GM12878 (cell line): ENCODE measurements at regions not wholly inside any gene's neighbourhood (a gene's known extent, or its start where the extent isn't known, plus 50 kb on each side); places are given as distances from the start of the nearest gene placed in this dataset.

Experiments used
- ATAC-seq: fragments of 200-7000 bp; cut with Tn5 transposase; 3 replicates; pipeline ENCODE4 v1.9.1; 2020; ENCODE audit warnings: mild to moderate bottlenecking, moderate library complexity
- BruUV-seq: library from RNA; stranded (reverse); fragments of 400-500 nt; replicated peaks from 2 replicates; lab custom pipeline; 2021; lab: Mats Ljungman, UMichigan
- CTCF ChIA-PET: fragments of 300-600 bp; sonication (Branson Sonifier 250); formaldehyde crosslinking; extraction: SDS; loops from one replicate; lab custom pipeline; 2021; ENCODE audit warnings: inconsistent platforms; lab: Yijun Ruan, JAX
- POLR2A ChIA-PET: fragments of 350-600 bp; formaldehyde crosslinking; extraction: SDS; loops from one replicate; lab custom pipeline; 2021; ENCODE audit warnings: inconsistent platforms; lab: Charles Lee
- RAD21 ChIA-PET: fragments of 300-600 bp; sonication (Branson Sonifier 250); formaldehyde crosslinking; loops from one replicate; lab custom pipeline; 2023; ENCODE audit warnings: antibody characterized with exemption; ENCODE audit not compliant: unreplicated experiment; lab: Charles Lee
- SMC1A ChIA-PET: fragments of 300-600 bp; sonication (Branson Sonifier 250); formaldehyde crosslinking; loops from one replicate; lab custom pipeline; 2023; ENCODE audit not compliant: unreplicated experiment, uncharacterized antibody; lab: Charles Lee
- DNase-seq: peaks from one replicate; pipeline ENCODE4 v3.0.0-alpha.2; 2011; ENCODE audit warnings: low read depth, low spot score
- FAIRE-seq: peaks from 3 replicates; lab custom pipeline; 2011; peaks lifted over from hg19 to GRCh38; lab: Jason Lieb, UNC
- H2AFZ ChIP-seq: 2 replicates; pipeline ENCODE4 v1.6.0; 2011; ENCODE audit warnings: low read depth, low read length, control low read depth; ENCODE audit not compliant: control insufficient read depth
- H3K27ac ChIP-seq: 2 replicates; pipeline ENCODE4 v1.5.1; 2011; ENCODE audit warnings: control low read depth; ENCODE audit not compliant: control insufficient read depth, insufficient read depth
- H3K27me3 ChIP-seq, 2 experiments: replicated peaks in 1 of 2; 2 replicates each; pipeline versions ENCODE4 v1.6.0 to v1.6.1; 2011; ENCODE audit warnings: low read length in 1 of 2; ENCODE audit not compliant: control insufficient read depth in 2 of 2, insufficient read depth in 2 of 2
- H3K36me3 ChIP-seq, 2 experiments: 2 replicates each; pipeline ENCODE4 v1.5.1; 2011; ENCODE audit warnings: low read length in 1 of 2; ENCODE audit not compliant: control insufficient read depth in 2 of 2, insufficient read depth in 2 of 2
- H3K4me1 ChIP-seq: 2 replicates; pipeline ENCODE4 v1.6.1; 2011; ENCODE audit warnings: mild to moderate bottlenecking, low read length, moderate library complexity, mixed read lengths; ENCODE audit not compliant: control insufficient read depth, insufficient read depth
- H3K4me2 ChIP-seq: 2 replicates; pipeline ENCODE4 v1.6.0; 2011; ENCODE audit warnings: control low read depth; ENCODE audit not compliant: control insufficient read depth, insufficient read depth
- H3K4me3 ChIP-seq: fragments of 200-600 bp; sonication (generic); 2 replicates; pipeline ENCODE4 v1.5.1; 2016
- H3K79me2 ChIP-seq: 2 replicates; pipeline ENCODE4 v1.6.0; 2011; ENCODE audit warnings: low read length; ENCODE audit not compliant: control insufficient read depth, insufficient read depth
- H3K9ac ChIP-seq: 2 replicates; pipeline ENCODE4 v1.8.0; 2011; ENCODE audit warnings: low read length, control low read depth, mixed read lengths; ENCODE audit not compliant: control insufficient read depth, insufficient read depth
- H3K9me3 ChIP-seq: replicated peaks from 3 replicates; pipeline ENCODE4 v1.5.1; 2011; ENCODE audit warnings: mild to moderate bottlenecking, low read length; ENCODE audit not compliant: control insufficient read depth, insufficient read depth
- H4K20me1 ChIP-seq: 2 replicates; pipeline ENCODE4 v1.6.0; 2011; ENCODE audit not compliant: control insufficient read depth, insufficient read depth
- BRCA1 ChIP-seq: IDR thresholded peaks from 2 replicates; pipeline ENCODE4 v1.6.1; 2011; ENCODE audit warnings: low read depth, low read length, improper control_type of control experiment
- NR2C1 ChIP-seq: fragments of 450-650 bp; IDR thresholded peaks from 2 replicates; pipeline ENCODE4 v1.6.1; 2017; ENCODE audit warnings: antibody characterized with exemption, mild to moderate bottlenecking, moderate library complexity
- PAX5 ChIP-seq: IDR thresholded peaks from 2 replicates; pipeline ENCODE4 v1.6.1; 2011; ENCODE audit warnings: low read depth, low read length, borderline replicate concordance
- SPI1 ChIP-seq: IDR thresholded peaks from 2 replicates; pipeline ENCODE4 v1.6.1; 2011; ENCODE audit warnings: low read depth, mild to moderate bottlenecking, low read length, moderate library complexity, borderline replicate concordance; ENCODE audit not compliant: insufficient read depth
- STAT1 ChIP-seq: fragments of 450-650 bp; conservative IDR thresholded peaks from 2 replicates; pipeline ENCODE4 v1.6.1; 2014; ENCODE audit warnings: antibody characterized with exemption, mild to moderate bottlenecking
- TAF1 ChIP-seq: IDR thresholded peaks from 2 replicates; pipeline ENCODE4 v1.6.1; 2011; ENCODE audit warnings: mild to moderate bottlenecking, low read depth, low read length, borderline replicate concordance
- WGBS: methylation state at CpG from one replicate; pipeline ENCODE4 v1.1.6; 2016; ENCODE audit warnings: low lambda C conversion rate; ENCODE audit not compliant: insufficient replicate concordance, insufficient coverage; ENCODE audit errors: missing lambda C conversion rate; 5-methylcytosine and 5-hydroxymethylcytosine counted together
- in situ Hi-C: fragments of 300-500 bp; cut with MboI; formaldehyde crosslinking; loops from 9 replicates; pipeline ENCODE4 v1.14.3; 2018; ENCODE audit warnings: mixed read lengths
- intact Hi-C: fragments of 100-400 bp; cut with micrococcal nuclease; formaldehyde crosslinking; loops from one replicate; pipeline ENCODE4 v1.14.2; 2022; ENCODE audit not compliant: unreplicated experiment

- in situ Hi-C loops: no loop called here
- CTCF ChIA-PET: interaction anchor here (4.0 kb wide), 1 partner anchor 13 kb away, joined by 13 read pairs; no protein-coding TSS in a partner anchor
Observed at GRCh38 chr20:59508729-59509128, 95.6 kb upstream of the PHACTR3 start.

GRCh38 chr20:59512651-59513050 is 91.7 kb upstream of the PHACTR3 start:
- no peak for ATAC-seq
- DNase-seq: no peak
- no peaks in the 10 kb centered on the region for H3K36me3 ChIP-seq
- WGBS: 86% methylated on average over 5 of the region's 5 CpGs
- FAIRE-seq: no peak
- TF ChIP-seq TAF1 (no peak), NR2C1 (no peak), PAX5 (no peak), STAT1 (no peak)
- no peak overlapping the region for H3K4me3 ChIP-seq
- RAD21 ChIA-PET: no interaction called here
- H3K79me2 ChIP-seq: no peaks in the 10 kb centered on the region
- intact Hi-C loops: no loop called here
- no TSS peak for BruUV-seq
- no peaks in the 10 kb centered on the region for H3K9me3 ChIP-seq
- SMC1A ChIA-PET: no interaction called here
- no peaks in the 10 kb centered on the region for H3K4me1 ChIP-seq
- H4K20me1 ChIP-seq: no peaks in the 10 kb centered on the region
- CTCF ChIA-PET: no interaction called here
- no peak overlapping the region for H3K27ac ChIP-seq
- H3K4me2 ChIP-seq: no peak overlapping the region
- no peak overlapping the region for H3K9ac ChIP-seq
- in situ Hi-C loops: no loop called here
- no peaks in the 10 kb centered on the region; a peak in 2 of 4 replicates for H3K27me3 ChIP-seq
- POLR2A ChIA-PET: no interaction called here
- no peak overlapping the region for H2AFZ ChIP-seq

More at GRCh38 chr20:59508729-59509128, 95.6 kb upstream of the PHACTR3 start:
- no peak for ATAC-seq
- H3K36me3 ChIP-seq: no peaks in the 10 kb centered on the region
- no peak for TF ChIP-seq BRCA1
- peak; percentile 59; the same call in 1 of the 2 replicates for TF ChIP-seq SPI1
- H3K79me2 ChIP-seq: no peaks in the 10 kb centered on the region
- H3K9ac ChIP-seq: no peak overlapping the region
- no peak overlapping the region for H2AFZ ChIP-seq
- no peak overlapping the region for H3K4me3 ChIP-seq
- no peak overlapping the region for H3K27ac ChIP-seq
- H4K20me1 ChIP-seq: no peaks in the 10 kb centered on the region
- SMC1A ChIA-PET: no interaction called here
- no peak for DNase-seq
- FAIRE-seq: no peak
- BruUV-seq: no TSS peak
- no peaks in the 10 kb centered on the region; a peak in 1 of 4 replicates for H3K27me3 ChIP-seq
- intact Hi-C loops: no loop called here
- no peaks in the 10 kb centered on the region for H3K4me1 ChIP-seq
- WGBS: 31% methylated on average over 3 of the region's 3 CpGs
- POLR2A ChIA-PET: no interaction called here
- no peak overlapping the region for H3K4me2 ChIP-seq
- RAD21 ChIA-PET: no interaction called here
- H3K9me3 ChIP-seq: no peaks in the 10 kb centered on the region
